SU-DHL-6 (cell line): ENCODE measurements at regions not wholly inside any gene's neighbourhood (a gene's known extent, or its start where the extent isn't known, plus 50 kb on each side); places are given as distances from the start of the nearest gene placed in this dataset.

ENCODE experiments used
- H2AFZ ChIP-seq: fragments of 200-600 bp; sonication (generic); 2 replicates; pipeline ENCODE4 v1.6.1; 2014; ENCODE audit warnings: low read depth, mild to moderate bottlenecking, moderate library complexity, mixed read lengths, antibody characterized with exemption, low read length; ENCODE audit not compliant: severe bottlenecking
- H3F3A ChIP-seq: fragments of 200-600 bp; shearing (Covaris generic); 2 replicates; pipeline ENCODE4 v1.6.0; 2016; ENCODE audit warnings: antibody characterized with exemption, mild to moderate bottlenecking; ENCODE audit not compliant: insufficient read depth
- H3K27ac ChIP-seq: fragments of 200-600 bp; sonication (generic); 2 replicates; pipeline ENCODE4 v1.5.1; 2016; ENCODE audit warnings: low read depth, mild to moderate bottlenecking, low read length, moderate library complexity, mixed read lengths
- H3K27me3 ChIP-seq: fragments of 200-600 bp; sonication (generic), shearing (Covaris generic); 2 replicates; pipeline ENCODE4 v1.6.0; 2014; ENCODE audit warnings: mild to moderate bottlenecking, low read length
- H3K36me3 ChIP-seq: fragments of 200-600 bp; sonication (generic); 2 replicates; pipeline ENCODE4 v1.6.1; 2014; ENCODE audit warnings: mild to moderate bottlenecking, low read length, mixed read lengths
- H3K4me2 ChIP-seq: fragments of 300-600, 200-600 bp; shearing (Covaris generic), sonication (generic); 2 replicates; pipeline ENCODE4 v1.6.0; 2014; ENCODE audit warnings: low read length, low read depth, mild to moderate bottlenecking; ENCODE audit not compliant: poor library complexity, severe bottlenecking
- H3K4me3 ChIP-seq: fragments of 200-600 bp; sonication (generic); 2 replicates; pipeline ENCODE4 v1.5.1; 2014; ENCODE audit warnings: antibody characterized with exemption, low read length, mild to moderate bottlenecking, mixed read lengths; ENCODE audit not compliant: insufficient read depth, poor library complexity, severe bottlenecking
- H3K79me2 ChIP-seq: fragments of 200-600 bp; sonication (generic); 2 replicates; pipeline ENCODE4 v1.6.1; 2014; ENCODE audit warnings: mild to moderate bottlenecking, low read length, moderate library complexity; ENCODE audit not compliant: insufficient read depth
- H3K9ac ChIP-seq: fragments of 200-600 bp; sonication (generic); 2 replicates; pipeline ENCODE4 v1.7.0; 2014; ENCODE audit warnings: mild to moderate bottlenecking, low read length
- H3K9me2 ChIP-seq: fragments of 200-600 bp; sonication (generic); replicated peaks from 2 replicates; pipeline ENCODE4 v1.6.1; 2014; ENCODE audit warnings: low read length; ENCODE audit not compliant: insufficient read depth
- H3K9me3 ChIP-seq: fragments of 200-600 bp; sonication (generic); 2 replicates; pipeline ENCODE4 v1.6.1; 2014; ENCODE audit warnings: low read length, mixed read lengths; ENCODE audit not compliant: insufficient read depth
- H4K20me1 ChIP-seq: fragments of 200-600 bp; sonication (generic); 2 replicates; pipeline ENCODE4 v1.6.1; 2014; ENCODE audit warnings: low read depth, mild to moderate bottlenecking, antibody characterized with exemption, low read length, moderate library complexity, mixed read lengths
- EZH2phosphoT487 ChIP-seq: fragments of 200-600 bp; sonication (generic), shearing (Covaris generic); conservative IDR thresholded peaks from 2 replicates; pipeline ENCODE4 v1.6.1; 2018; ENCODE audit warnings: mild to moderate bottlenecking, antibody characterized with exemption, low read length, moderate library complexity, mixed read lengths
- TF ChIP-seq, protein P1 (sequence below): fragments of 200-600 bp; sonication (generic); IDR thresholded peaks from one replicate; pipeline ENCODE4 v1.5.1; 2017; ENCODE audit warnings: antibody characterized with exemption, mild to moderate bottlenecking, low read length, moderate library complexity; ENCODE audit not compliant: insufficient read depth, poor library complexity, severe bottlenecking

DNA sequence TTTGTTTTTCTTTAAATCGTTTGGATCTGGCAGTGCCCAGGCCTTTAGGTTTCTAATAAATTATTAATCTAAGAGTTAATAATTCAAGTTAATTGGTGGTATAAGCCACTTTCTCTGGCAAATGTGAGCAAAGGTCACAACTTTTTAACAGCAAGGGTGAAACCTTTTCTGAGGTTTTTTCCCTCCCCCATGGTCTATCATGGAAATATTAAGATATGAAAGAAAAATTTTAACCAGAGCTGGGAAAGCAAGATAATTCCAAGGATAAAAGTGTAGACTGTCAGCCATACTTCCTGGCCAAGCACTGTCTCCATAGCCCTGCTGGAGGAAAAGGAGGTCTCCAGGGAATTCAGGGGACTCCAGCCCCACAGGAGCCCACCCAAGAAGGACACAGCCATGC lies 341.2 kb downstream of the SETD4 start:
- H3K4me2 ChIP-seq, result no peak overlapping the region
- H3F3A ChIP-seq, result no peaks in the 10 kb centered on the region
- H3K27ac ChIP-seq, result no peak overlapping the region
- H2AFZ ChIP-seq, result no peak overlapping the region
- no peaks in the 10 kb centered on the region for H3K79me2 ChIP-seq
- H3K9me3 ChIP-seq, result no peaks in the 10 kb centered on the region
- no peak overlapping the region for H3K4me3 ChIP-seq
- no peaks in the 10 kb centered on the region for H3K9me2 ChIP-seq
- H3K9ac ChIP-seq, result no peak overlapping the region
- no peak for TF ChIP-seq EZH2phosphoT487
- TF ChIP-seq, protein P1, sequence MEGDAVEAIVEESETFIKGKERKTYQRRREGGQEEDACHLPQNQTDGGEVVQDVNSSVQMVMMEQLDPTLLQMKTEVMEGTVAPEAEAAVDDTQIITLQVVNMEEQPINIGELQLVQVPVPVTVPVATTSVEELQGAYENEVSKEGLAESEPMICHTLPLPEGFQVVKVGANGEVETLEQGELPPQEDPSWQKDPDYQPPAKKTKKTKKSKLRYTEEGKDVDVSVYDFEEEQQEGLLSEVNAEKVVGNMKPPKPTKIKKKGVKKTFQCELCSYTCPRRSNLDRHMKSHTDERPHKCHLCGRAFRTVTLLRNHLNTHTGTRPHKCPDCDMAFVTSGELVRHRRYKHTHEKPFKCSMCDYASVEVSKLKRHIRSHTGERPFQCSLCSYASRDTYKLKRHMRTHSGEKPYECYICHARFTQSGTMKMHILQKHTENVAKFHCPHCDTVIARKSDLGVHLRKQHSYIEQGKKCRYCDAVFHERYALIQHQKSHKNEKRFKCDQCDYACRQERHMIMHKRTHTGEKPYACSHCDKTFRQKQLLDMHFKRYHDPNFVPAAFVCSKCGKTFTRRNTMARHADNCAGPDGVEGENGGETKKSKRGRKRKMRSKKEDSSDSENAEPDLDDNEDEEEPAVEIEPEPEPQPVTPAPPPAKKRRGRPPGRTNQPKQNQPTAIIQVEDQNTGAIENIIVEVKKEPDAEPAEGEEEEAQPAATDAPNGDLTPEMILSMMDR, result no peak
- no peaks in the 10 kb centered on the region for H4K20me1 ChIP-seq
- H3K27me3 ChIP-seq, result no peaks in the 10 kb centered on the region
- no peaks in the 10 kb centered on the region for H3K36me3 ChIP-seq

DNA sequence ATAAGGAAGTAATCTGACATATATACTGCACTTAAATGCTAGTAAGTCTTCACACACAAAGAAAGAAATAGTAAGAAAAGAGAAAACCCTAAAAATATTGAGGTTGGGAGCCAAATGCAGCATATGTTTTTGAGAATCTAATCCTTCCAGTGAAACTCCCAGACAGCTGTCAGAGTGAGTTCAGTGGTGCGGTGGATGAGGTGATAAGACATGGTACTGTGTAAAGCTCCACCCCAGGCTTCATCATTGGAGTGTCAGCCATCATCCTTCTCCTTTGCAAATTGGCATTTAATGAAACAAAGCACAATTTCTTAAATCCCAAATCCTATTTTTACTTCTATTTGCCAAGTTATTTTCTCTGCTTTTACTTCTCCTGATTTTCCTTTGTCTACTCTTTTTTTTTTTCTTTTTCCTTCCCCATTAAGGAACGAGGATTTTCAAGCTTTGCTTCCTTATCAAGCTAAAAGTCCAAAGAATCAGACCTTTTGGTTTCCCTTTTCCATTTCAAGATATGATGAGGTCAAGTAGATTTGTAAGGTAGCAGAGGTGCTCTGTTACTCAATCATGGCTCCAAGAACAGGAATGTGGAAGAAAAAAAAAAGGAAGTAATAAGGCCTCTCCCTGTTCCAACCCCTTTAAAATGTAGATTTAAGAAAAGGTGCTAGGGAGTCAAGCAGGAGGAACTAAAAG lies 343.3 kb downstream of the SETD4 start:
- no peak overlapping the region for H3K9ac ChIP-seq
- no peaks in the 10 kb centered on the region for H3K36me3 ChIP-seq
- TF ChIP-seq, protein P1, result no peak
- TF ChIP-seq EZH2phosphoT487, result no peak
- H3K9me3 ChIP-seq, result no peaks in the 10 kb centered on the region
- H3K4me3 ChIP-seq, result no peak overlapping the region
- H3K4me2 ChIP-seq, result no peak overlapping the region
- no peaks in the 10 kb centered on the region for H4K20me1 ChIP-seq
- H3K27me3 ChIP-seq, result no peaks in the 10 kb centered on the region
- H2AFZ ChIP-seq, result no peak overlapping the region
- no peaks in the 10 kb centered on the region for H3K79me2 ChIP-seq
- H3K9me2 ChIP-seq, result no peaks in the 10 kb centered on the region
- no peak overlapping the region for H3K27ac ChIP-seq
- H3F3A ChIP-seq, result no peaks in the 10 kb centered on the region

DNA sequence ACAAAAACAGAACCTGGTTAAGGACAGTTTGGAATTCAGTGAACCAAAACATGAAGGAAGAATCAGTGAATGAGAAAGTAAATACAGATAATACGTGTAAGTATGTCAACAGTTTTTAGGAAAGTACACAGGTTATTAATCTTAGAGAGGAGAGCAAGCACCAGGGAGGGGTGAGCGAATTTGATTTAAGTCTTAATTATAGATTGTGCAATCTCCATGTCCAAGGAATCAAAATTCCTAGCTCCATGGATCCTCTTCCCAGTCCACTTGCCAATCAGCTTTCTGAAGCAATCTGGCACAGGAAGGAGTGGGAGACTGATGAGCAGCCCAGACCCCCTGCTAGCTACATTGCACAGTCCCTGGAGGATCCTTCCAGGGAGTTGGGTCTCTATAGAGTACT lies 346.4 kb downstream of the SETD4 start:
- H3K9me3 ChIP-seq, result no peaks in the 10 kb centered on the region
- no peaks in the 10 kb centered on the region for H3K79me2 ChIP-seq
- no peaks in the 10 kb centered on the region for H3F3A ChIP-seq
- no peak overlapping the region for H3K4me2 ChIP-seq
- no peaks in the 10 kb centered on the region for H4K20me1 ChIP-seq
- H3K27me3 ChIP-seq, result no peaks in the 10 kb centered on the region
- H3K4me3 ChIP-seq, result no peak overlapping the region
- H3K9ac ChIP-seq, result no peak overlapping the region
- H3K9me2 ChIP-seq, result no peaks in the 10 kb centered on the region
- H3K36me3 ChIP-seq, result no peaks in the 10 kb centered on the region
- no peak overlapping the region for H3K27ac ChIP-seq
- TF ChIP-seq EZH2phosphoT487, result no peak
- TF ChIP-seq, protein P1, result no peak
- no peak overlapping the region for H2AFZ ChIP-seq
